IMR-90 (cell line): ENCODE measurements at regions not wholly inside any gene's neighbourhood (a gene's known extent, or its start where the extent isn't known, plus 50 kb on each side); places are given as distances from the start of the nearest gene placed in this dataset.

Source experiments
- ATAC-seq: fragments of 200-7000 bp; cut with Tn5 transposase; 2 replicates; pipeline ENCODE4 v1.9.1; 2020; ENCODE audit warnings: low read depth, mild to moderate bottlenecking, moderate library complexity
- BruUV-seq: library from RNA; stranded (reverse); fragments of 400-500 nt; replicated peaks from 2 replicates; lab custom pipeline; 2021; lab: Mats Ljungman, UMichigan
- CTCF ChIA-PET: fragments of 300-600 bp; formaldehyde crosslinking; extraction: SDS; loops from one replicate; lab custom pipeline; 2021; ENCODE audit warnings: antibody characterized with exemption; lab: Yijun Ruan, JAX
- POLR2A ChIA-PET: fragments of 300-600 bp; sonication (Branson Sonifier 250); formaldehyde crosslinking; loops from one replicate; lab custom pipeline; 2022; ENCODE audit warnings: antibody characterized with exemption; ENCODE audit not compliant: unreplicated experiment; lab: Charles Lee
- DNase-seq: peaks from one replicate; pipeline ENCODE4 v3.0.0; 2013
- H2AFZ ChIP-seq: replicated peaks from 2 replicates; pipeline ENCODE3; 2013; ENCODE audit warnings: low read length, mild to moderate bottlenecking; ENCODE audit not compliant: poor library complexity
- H2AK5ac ChIP-seq: 2 replicates; pipeline ENCODE4 v1.6.1; 2013; ENCODE audit warnings: low read depth, low read length, inconsistent platforms
- H2AK9ac ChIP-seq: replicated peaks from 2 replicates; pipeline ENCODE3; 2013; ENCODE audit warnings: mild to moderate bottlenecking, low read depth, low read length, moderate library complexity; ENCODE audit not compliant: poor library complexity
- H2BK120ac ChIP-seq: 2 replicates; pipeline ENCODE4 v1.6.1; 2013; ENCODE audit warnings: low read depth, low read length, inconsistent platforms
- H2BK15ac ChIP-seq: 3 replicates; pipeline ENCODE4 v1.6.1; 2013; ENCODE audit warnings: low read depth, low read length, inconsistent platforms
- H2BK20ac ChIP-seq: 2 replicates; pipeline ENCODE4 v1.6.1; 2013; ENCODE audit warnings: low read depth, mild to moderate bottlenecking, inconsistent platforms, low read length, moderate library complexity
- H2BK5ac ChIP-seq: 2 replicates; pipeline ENCODE4 v1.6.1; 2013; ENCODE audit warnings: mild to moderate bottlenecking, low read depth, low read length, inconsistent platforms; ENCODE audit not compliant: poor library complexity, severe bottlenecking
- H3K14ac ChIP-seq: replicated peaks from 2 replicates; pipeline ENCODE4 v1.6.1; 2013; ENCODE audit warnings: low read depth, low read length, inconsistent platforms
- H3K18ac ChIP-seq: 2 replicates; pipeline ENCODE4 v1.6.1; 2013; ENCODE audit warnings: low read depth, low read length, control low read depth
- H3K23ac ChIP-seq: 2 replicates; pipeline ENCODE4 v1.6.1; 2013; ENCODE audit warnings: low read depth, low read length, inconsistent platforms
- H3K27ac ChIP-seq: 2 replicates; pipeline ENCODE4 v1.5.1; 2013; ENCODE audit warnings: mild to moderate bottlenecking, control low read depth, low read length; ENCODE audit not compliant: insufficient read depth
- H3K27me3 ChIP-seq: 2 replicates; pipeline ENCODE4 v1.6.1; 2013; ENCODE audit warnings: low read length; ENCODE audit not compliant: control insufficient read depth, insufficient read depth
- H3K36me3 ChIP-seq: 2 replicates; pipeline ENCODE4 v1.6.1; 2013; ENCODE audit warnings: low read length, mixed read lengths; ENCODE audit not compliant: control insufficient read depth, insufficient read depth
- H3K4ac ChIP-seq: 2 replicates; pipeline ENCODE4 v1.6.1; 2013; ENCODE audit warnings: low read depth, low read length, inconsistent platforms
- H3K4me1 ChIP-seq: 2 replicates; pipeline ENCODE4 v1.6.1; 2013; ENCODE audit warnings: low read length, mixed read lengths; ENCODE audit not compliant: control insufficient read depth, insufficient read depth
- H3K4me2 ChIP-seq: 2 replicates; pipeline ENCODE4 v1.6.1; 2013; ENCODE audit warnings: low read depth, mild to moderate bottlenecking, control low read depth, low read length, moderate library complexity
- H3K4me3 ChIP-seq: 2 replicates; pipeline ENCODE4 v1.5.1; 2013; ENCODE audit warnings: low read depth, mild to moderate bottlenecking, control low read depth, low read length, moderate library complexity; ENCODE audit not compliant: insufficient read depth
- H3K56ac ChIP-seq: 2 replicates; pipeline ENCODE4 v1.6.1; 2013; ENCODE audit warnings: low read length, inconsistent platforms; ENCODE audit not compliant: insufficient read depth; ENCODE audit errors: extremely low read depth
- H3K79me1 ChIP-seq, 2 experiments: 2 replicates each; pipeline ENCODE4 v1.6.1; 2013; ENCODE audit warnings: low read length in 2 of 2, inconsistent platforms in 1 of 2, low read depth in 1 of 2
- H3K9ac ChIP-seq: 2 replicates; pipeline ENCODE4 v1.6.1; 2013; ENCODE audit warnings: low read depth, low read length, control low read depth
- H3K9me1 ChIP-seq: 2 replicates; pipeline ENCODE4 v1.6.1; 2013; ENCODE audit warnings: low read length, inconsistent platforms; ENCODE audit not compliant: insufficient read depth
- H3K9me3 ChIP-seq: 2 replicates; pipeline ENCODE4 v1.6.1; 2013; ENCODE audit warnings: low read length; ENCODE audit not compliant: control insufficient read depth, insufficient read depth
- H4K20me1 ChIP-seq: 2 replicates; pipeline ENCODE4 v1.6.1; 2013; ENCODE audit warnings: low read length, inconsistent platforms; ENCODE audit not compliant: insufficient read depth
- H4K5ac ChIP-seq: 2 replicates; pipeline ENCODE4 v1.6.1; 2013; ENCODE audit warnings: mild to moderate bottlenecking, low read depth, low read length, control low read depth
- H4K8ac ChIP-seq, 2 experiments: 2 replicates each; pipeline ENCODE4 v1.6.1; 2013; ENCODE audit warnings: low read depth in 2 of 2, low read length in 2 of 2, control low read depth in 1 of 2, inconsistent platforms in 1 of 2
- H4K91ac ChIP-seq: 2 replicates; pipeline ENCODE4 v1.6.1; 2013; ENCODE audit warnings: low read depth, low read length, inconsistent platforms; ENCODE audit not compliant: insufficient read depth
- BHLHE40 ChIP-seq: fragments of 150-350 bp; IDR thresholded peaks from 2 replicates; pipeline ENCODE4 v1.6.1; 2016; ENCODE audit warnings: mild to moderate bottlenecking, low read depth, low read length
- CEBPB ChIP-seq: IDR thresholded peaks from 2 replicates; pipeline ENCODE4 v1.6.1; 2012; ENCODE audit warnings: low read depth, low read length, improper control_type of control experiment
- CHD1 ChIP-seq: IDR thresholded peaks from 2 replicates; pipeline ENCODE4 v1.6.1; 2012; ENCODE audit warnings: low read depth, low read length, improper control_type of control experiment
- ELK1 ChIP-seq: fragments of 150-350 bp; IDR thresholded peaks from 2 replicates; pipeline ENCODE4 v1.6.1; 2016; ENCODE audit warnings: low read depth, mild to moderate bottlenecking, low read length, moderate library complexity, borderline replicate concordance
- FOS ChIP-seq: fragments of 150-350 bp; IDR thresholded peaks from 2 replicates; pipeline ENCODE4 v1.6.1; 2016; ENCODE audit warnings: low read depth, low read length
- MAFK ChIP-seq: IDR thresholded peaks from 2 replicates; pipeline ENCODE4 v1.6.1; 2012; ENCODE audit warnings: low read depth, low read length, improper control_type of control experiment
- MAZ ChIP-seq: IDR thresholded peaks from 2 replicates; pipeline ENCODE4 v1.6.1; 2012; ENCODE audit warnings: low read depth, mild to moderate bottlenecking, low read length, improper control_type of control experiment, moderate library complexity, borderline replicate concordance
- MXI1 ChIP-seq: IDR thresholded peaks from 2 replicates; pipeline ENCODE4 v1.6.1; 2012; ENCODE audit warnings: low read depth, mild to moderate bottlenecking, low read length, moderate library complexity, borderline replicate concordance
- NFE2L2 ChIP-seq: fragments of 150-350 bp; IDR thresholded peaks from 2 replicates; pipeline ENCODE4 v1.6.1; 2016; ENCODE audit warnings: low read depth, mild to moderate bottlenecking, low read length
- POLR2A ChIP-seq: IDR thresholded peaks from 2 replicates; pipeline ENCODE4 v1.6.1; 2012; ENCODE audit warnings: mild to moderate bottlenecking, low read depth, low read length
- RAD21 ChIP-seq: IDR thresholded peaks from 2 replicates; pipeline ENCODE4 v1.6.1; 2012; ENCODE audit warnings: low read length, improper control_type of control experiment
- RCOR1 ChIP-seq: IDR thresholded peaks from 2 replicates; pipeline ENCODE4 v1.6.1; 2012; ENCODE audit warnings: mild to moderate bottlenecking, low read length, improper control_type of control experiment; ENCODE audit not compliant: insufficient replicate concordance
- RFX5 ChIP-seq: IDR thresholded peaks from 2 replicates; pipeline ENCODE4 v1.8.0; 2012; ENCODE audit warnings: low read depth, mild to moderate bottlenecking, low read length, moderate library complexity
- SMC3 ChIP-seq: fragments of 150-350 bp; IDR thresholded peaks from 2 replicates; pipeline ENCODE4 v1.6.1; 2016; ENCODE audit warnings: low read depth, mild to moderate bottlenecking, antibody characterized with exemption, low read length, moderate library complexity
- WGBS, 2 experiments: methylation state at CpG; one replicate each; pipeline versions ENCODE4 v1.1.5 to v1.1.7; 2013; ENCODE audit warnings: missing lambda C conversion rate in 2 of 2; ENCODE audit not compliant: insufficient read length in 1 of 2; ENCODE audit errors: extremely low coverage in 2 of 2; 5-methylcytosine and 5-hydroxymethylcytosine counted together
- dilution Hi-C: fragments of 300-500 bp; cut with HindIII; formaldehyde crosslinking; loops from one replicate; pipeline ENCODE4 v1.14.3; 2018; ENCODE audit warnings: low sequenced_read_pairs; ENCODE audit not compliant: unreplicated experiment
- in situ Hi-C: fragments of 300-500 bp; cut with MboI; formaldehyde crosslinking; loops from 3 replicates; pipeline ENCODE4 v1.14.3; 2019; ENCODE audit warnings: low sequenced_read_pairs, inconsistent platforms, mixed read lengths
- intact Hi-C: fragments of 100-400 bp; cut with micrococcal nuclease; formaldehyde crosslinking; loops from 2 replicates; pipeline ENCODE4 v1.10.0; 2022
- TF ChIP-seq, protein P1 (sequence below): conservative IDR thresholded peaks from 2 replicates; pipeline ENCODE4 v1.5.1; 2012; ENCODE audit warnings: mild to moderate bottlenecking, low read depth, low read length, improper control_type of control experiment
- TF ChIP-seq, protein P2 (sequence below): fragments of 150-350 bp; IDR thresholded peaks from 2 replicates; pipeline ENCODE4 v1.6.1; 2017; ENCODE audit warnings: mild to moderate bottlenecking, antibody characterized with exemption, low read length, low read depth

- H3K4me2 ChIP-seq = no peak overlapping the region
- no peaks in the 10 kb centered on the region for H3K79me1 ChIP-seq
- no peaks in the 10 kb centered on the region for H3K9me3 ChIP-seq
- no peak overlapping the region for H3K14ac ChIP-seq
- no peaks in the 10 kb centered on the region for H3K36me3 ChIP-seq
- H2AFZ ChIP-seq = no peak overlapping the region
- ATAC-seq = no peak
- no peak overlapping the region for H2AK5ac ChIP-seq
- H2AK9ac ChIP-seq = no peak overlapping the region
- CTCF ChIA-PET = interaction anchor here (0.6 kb wide), 1 partner anchor 14 kb away, joined by 3 read pairs; no protein-coding TSS in a partner anchor
- H3K4me3 ChIP-seq = no peak overlapping the region
- intact Hi-C loops = no loop called here
- H3K9ac ChIP-seq = no peak overlapping the region
- H4K5ac ChIP-seq = no peak overlapping the region
- no peak overlapping the region for H3K27ac ChIP-seq
- H3K4ac ChIP-seq = no peak overlapping the region
- DNase-seq = no peak
- H4K8ac ChIP-seq = no peak overlapping the region
- TF ChIP-seq, protein P1, sequence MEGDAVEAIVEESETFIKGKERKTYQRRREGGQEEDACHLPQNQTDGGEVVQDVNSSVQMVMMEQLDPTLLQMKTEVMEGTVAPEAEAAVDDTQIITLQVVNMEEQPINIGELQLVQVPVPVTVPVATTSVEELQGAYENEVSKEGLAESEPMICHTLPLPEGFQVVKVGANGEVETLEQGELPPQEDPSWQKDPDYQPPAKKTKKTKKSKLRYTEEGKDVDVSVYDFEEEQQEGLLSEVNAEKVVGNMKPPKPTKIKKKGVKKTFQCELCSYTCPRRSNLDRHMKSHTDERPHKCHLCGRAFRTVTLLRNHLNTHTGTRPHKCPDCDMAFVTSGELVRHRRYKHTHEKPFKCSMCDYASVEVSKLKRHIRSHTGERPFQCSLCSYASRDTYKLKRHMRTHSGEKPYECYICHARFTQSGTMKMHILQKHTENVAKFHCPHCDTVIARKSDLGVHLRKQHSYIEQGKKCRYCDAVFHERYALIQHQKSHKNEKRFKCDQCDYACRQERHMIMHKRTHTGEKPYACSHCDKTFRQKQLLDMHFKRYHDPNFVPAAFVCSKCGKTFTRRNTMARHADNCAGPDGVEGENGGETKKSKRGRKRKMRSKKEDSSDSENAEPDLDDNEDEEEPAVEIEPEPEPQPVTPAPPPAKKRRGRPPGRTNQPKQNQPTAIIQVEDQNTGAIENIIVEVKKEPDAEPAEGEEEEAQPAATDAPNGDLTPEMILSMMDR = no peak
- TF ChIP-seq RCOR1 (no peak), MAZ (no peak), MAFK (no peak), POLR2A (no peak), MXI1 (no peak), FOS (no peak), ELK1 (no peak), NFE2L2 (no peak), CHD1 (no peak), SMC3 (no peak), CEBPB (no peak), BHLHE40 (no peak), RFX5 (no peak), RAD21 (no peak)
- TF ChIP-seq, protein P2, sequence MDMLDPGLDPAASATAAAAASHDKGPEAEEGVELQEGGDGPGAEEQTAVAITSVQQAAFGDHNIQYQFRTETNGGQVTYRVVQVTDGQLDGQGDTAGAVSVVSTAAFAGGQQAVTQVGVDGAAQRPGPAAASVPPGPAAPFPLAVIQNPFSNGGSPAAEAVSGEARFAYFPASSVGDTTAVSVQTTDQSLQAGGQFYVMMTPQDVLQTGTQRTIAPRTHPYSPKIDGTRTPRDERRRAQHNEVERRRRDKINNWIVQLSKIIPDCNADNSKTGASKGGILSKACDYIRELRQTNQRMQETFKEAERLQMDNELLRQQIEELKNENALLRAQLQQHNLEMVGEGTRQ = no peak
- no peaks in the 10 kb centered on the region for H3K9me1 ChIP-seq
- no peaks in the 10 kb centered on the region for H4K20me1 ChIP-seq
- H3K4me1 ChIP-seq = no peaks in the 10 kb centered on the region
- H3K56ac ChIP-seq = no peak overlapping the region
- H2BK120ac ChIP-seq = no peak overlapping the region
- H2BK5ac ChIP-seq = no peak overlapping the region
- POLR2A ChIA-PET = no interaction called here
- H4K91ac ChIP-seq = no peak overlapping the region
- dilution Hi-C loops = no loop called here
- no peak overlapping the region for H2BK15ac ChIP-seq
- in situ Hi-C loops = no loop called here
- WGBS, 2 experiments = no CpG with 5 or more reads among the region's 4 CpGs
- no peak overlapping the region for H3K18ac ChIP-seq
- H3K23ac ChIP-seq = no peak overlapping the region
- no peaks in the 10 kb centered on the region for H3K27me3 ChIP-seq
- no TSS peak for BruUV-seq
- no peak overlapping the region for H2BK20ac ChIP-seq
Measured at GRCh38 chr11:92687724-92688123, 281.7 kb upstream of the MTNR1B start.
